ENCODE measurements at regions not wholly inside any gene's neighbourhood (a gene's known extent, or its start where the extent isn't known, plus 50 kb on each side); places are given as distances from the start of the nearest gene placed in this dataset.
A peak's percentile ranks its signal among the peaks of the same experiment; 100 is the strongest.

- no peak for TF ChIP-seq ZBTB40 (IDR thresholded peaks at IDR 0.05; ENCODE audit: borderline replicate concordance)
- TF ChIP-seq USF2 (IDR thresholded peaks at IDR 0.05; ENCODE audit: borderline replicate concordance, low read depth, low read length): no peak
- peak; percentile 84 for TF ChIP-seq RELB (IDR thresholded peaks at IDR 0.05; ENCODE audit: low read depth)
- TF ChIP-seq STAT1 (conservative IDR thresholded peaks at IDR 0.05): no peak
- TF ChIP-seq CEBPB (IDR thresholded peaks at IDR 0.05; ENCODE audit: borderline replicate concordance in 1 of 2, low read depth in 2 of 2, low read length in 2 of 2): no peak
- TF ChIP-seq SUZ12 (IDR thresholded peaks at IDR 0.05; ENCODE audit: unreplicated experiment): no peak
- no peak for TF ChIP-seq PML (IDR thresholded peaks at IDR 0.05; ENCODE audit: low read length)
- no peak for TF ChIP-seq MYC (IDR thresholded peaks at IDR 0.05; ENCODE audit: insufficient read depth, insufficient read length, insufficient replicate concordance, low read length, severe bottlenecking)
- no peak for TF ChIP-seq SP1 (IDR thresholded peaks at IDR 0.05; ENCODE audit: low read depth, low read length)
- TF ChIP-seq HSF1 (IDR thresholded peaks at IDR 0.05; ENCODE audit: low read depth, low read length): no peak
- TF ChIP-seq ZZZ3 (IDR thresholded peaks at IDR 0.05; ENCODE audit: control insufficient read depth, insufficient read length, low read depth): no peak
- no peak for TF ChIP-seq STAT3 (IDR thresholded peaks at IDR 0.05; ENCODE audit: low read depth, low read length)
- TF ChIP-seq TCF7 (IDR thresholded peaks at IDR 0.05; ENCODE audit: borderline replicate concordance): no peak
- no peak for TF ChIP-seq YBX1 (IDR thresholded peaks at IDR 0.05)
- no peak for TF ChIP-seq RAD51 (IDR thresholded peaks at IDR 0.05)
- 0 out of 2 replicates have a peak, but pooled peaks have one; percentile 11 for TF ChIP-seq MEF2A (IDR thresholded peaks at IDR 0.05; ENCODE audit: insufficient read depth, low read depth, low read length)
- TF ChIP-seq ETV6 (conservative IDR thresholded peaks at IDR 0.05 in 1 of 2, IDR thresholded peaks at IDR 0.05 in 1 of 2; ENCODE audit: borderline replicate concordance in 1 of 2, low read depth in 1 of 2): peak in 1 of 2 experiments; percentile 41; a peak in 1 of 4 replicates
- TF ChIP-seq POU2F2 (IDR thresholded peaks at IDR 0.05; ENCODE audit: borderline replicate concordance, low read depth, low read length): 0 out of 3 replicates have a peak, but pooled peaks have one; percentile 13
- TF ChIP-seq ZNF622 (IDR thresholded peaks at IDR 0.05): no peak
- no peak for TF ChIP-seq RFX5 (IDR thresholded peaks at IDR 0.05; ENCODE audit: low read depth, low read length)
- no peak for TF ChIP-seq PAX8 (IDR thresholded peaks at IDR 0.05)
- peak; percentile 90 for TF ChIP-seq IRF4 (IDR thresholded peaks at IDR 0.05; ENCODE audit: low read depth, low read length)
- TF ChIP-seq SIN3A (IDR thresholded peaks at IDR 0.05; ENCODE audit: low read depth, low read length): no peak
These were observed 241.9 kb upstream of the PEX5L start (continued) for GRCh38 chr3:180278583-180279188.

Measured in GM12878 (cell line).